ENCODE measurements at regions not wholly inside any gene's neighbourhood (a gene's known extent, or its start where the extent isn't known, plus 50 kb on each side); places are given as distances from the start of the nearest gene placed in this dataset.

- no peak for TF ChIP-seq POLR2A (IDR thresholded peaks at IDR 0.05)
- TF ChIP-seq, protein P1, sequence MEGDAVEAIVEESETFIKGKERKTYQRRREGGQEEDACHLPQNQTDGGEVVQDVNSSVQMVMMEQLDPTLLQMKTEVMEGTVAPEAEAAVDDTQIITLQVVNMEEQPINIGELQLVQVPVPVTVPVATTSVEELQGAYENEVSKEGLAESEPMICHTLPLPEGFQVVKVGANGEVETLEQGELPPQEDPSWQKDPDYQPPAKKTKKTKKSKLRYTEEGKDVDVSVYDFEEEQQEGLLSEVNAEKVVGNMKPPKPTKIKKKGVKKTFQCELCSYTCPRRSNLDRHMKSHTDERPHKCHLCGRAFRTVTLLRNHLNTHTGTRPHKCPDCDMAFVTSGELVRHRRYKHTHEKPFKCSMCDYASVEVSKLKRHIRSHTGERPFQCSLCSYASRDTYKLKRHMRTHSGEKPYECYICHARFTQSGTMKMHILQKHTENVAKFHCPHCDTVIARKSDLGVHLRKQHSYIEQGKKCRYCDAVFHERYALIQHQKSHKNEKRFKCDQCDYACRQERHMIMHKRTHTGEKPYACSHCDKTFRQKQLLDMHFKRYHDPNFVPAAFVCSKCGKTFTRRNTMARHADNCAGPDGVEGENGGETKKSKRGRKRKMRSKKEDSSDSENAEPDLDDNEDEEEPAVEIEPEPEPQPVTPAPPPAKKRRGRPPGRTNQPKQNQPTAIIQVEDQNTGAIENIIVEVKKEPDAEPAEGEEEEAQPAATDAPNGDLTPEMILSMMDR (IDR thresholded peaks at IDR 0.05) = no peak
- Histone ChIP-seq H3K27ac (no peak overlapping the region), H3K27me3 (peaks cover 0 to 4% (median 0%) of the 10 kb centered on the region in 9 donors), H3K36me3 (no peaks in the 10 kb centered on the region), H3K9me3 (peaks cover 0 to 8% (median 0%) of the 10 kb centered on the region in 12 donors), H3K4me3 (no peak overlapping the region), H3K4me1 (no peaks in the 10 kb centered on the region)
- DNase-seq (no peak), ATAC-seq (no peak)
- 77 to 79% (median 78%) methylated on average over 12 of the region's 12 CpGs for WGBS, 4 donors
- intact Hi-C loops (cut with DNase I) = no loop called here
These were observed 90.3 kb upstream of the SFMBT2 start for GRCh38 chr10:7501157-7501556.

GRCh38 chr10:7498111-7498510, 87.3 kb upstream of the SFMBT2 start:
- no peak for ATAC-seq
- DNase-seq = no peak
- H3K27me3 ChIP-seq = peaks cover 0 to 11% (median 0%) of the 10 kb centered on the region in 9 donors
- peaks cover 0 to 3% (median 0%) of the 10 kb centered on the region in 12 donors for H3K9me3 ChIP-seq
- H3K4me1 ChIP-seq = peaks cover 0 to 3% (median 0%) of the 10 kb centered on the region in 12 donors
- H3K36me3 ChIP-seq = no peaks in the 10 kb centered on the region
- WGBS, 4 donors = 95 to 98% (median 97%) methylated on average over 5 of the region's 5 CpGs
- no peak for TF ChIP-seq POLR2A (IDR thresholded peaks at IDR 0.05)
- TF ChIP-seq, protein P1 (IDR thresholded peaks at IDR 0.05) = no peak
- no peak overlapping the region for H3K4me3 ChIP-seq
- no peak overlapping the region for H3K27ac ChIP-seq
- intact Hi-C loops (cut with DNase I) = no loop called here

- H3K4me1 ChIP-seq = peaks cover 0 to 18% (median 2%) of the 10 kb centered on the region in 12 donors
- no peaks in the 10 kb centered on the region for H3K36me3 ChIP-seq
- intact Hi-C loops (cut with DNase I) = no loop called here
- peaks cover 0 to 3% (median 0%) of the 10 kb centered on the region in 12 donors for H3K9me3 ChIP-seq
- no peak for TF ChIP-seq POLR2A (IDR thresholded peaks at IDR 0.05)
- TF ChIP-seq, protein P1 (IDR thresholded peaks at IDR 0.05) = no peak
- 44 to 61% (median 59%) methylated on average over 2 of the region's 2 CpGs for WGBS, 4 donors
- H3K4me3 ChIP-seq = no peak overlapping the region
- no peak overlapping the region for H3K27ac ChIP-seq
- peaks cover 0 to 11% (median 0%) of the 10 kb centered on the region in 9 donors for H3K27me3 ChIP-seq
- ATAC-seq (peak in 2 of 4 donors; percentile 11 to 29), DNase-seq (no peak)
These were observed 83.2 kb upstream of the SFMBT2 start for GRCh38 chr10:7493996-7494395.

DNA sequence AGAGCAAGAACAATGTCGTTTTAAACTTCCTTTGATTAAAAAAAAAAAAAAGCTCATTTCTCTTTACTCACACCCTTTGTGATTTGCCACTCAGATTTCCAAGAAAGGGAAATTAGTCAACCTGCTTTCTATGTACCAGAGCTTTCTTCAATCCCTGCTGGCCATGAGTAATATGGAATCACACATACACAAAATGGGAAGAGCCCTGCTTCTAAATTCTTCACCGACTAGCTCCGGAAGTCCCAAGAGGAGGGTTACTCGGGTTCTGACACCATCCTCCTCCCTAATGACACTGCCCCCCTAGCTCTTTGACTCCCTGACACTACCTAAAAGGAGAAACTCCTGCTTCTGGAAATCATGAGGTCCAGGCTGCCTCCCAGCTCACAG, 81.8 kb upstream of the SFMBT2 start:
- 73 to 80% (median 78%) methylated on average over 4 of the region's 4 CpGs for WGBS, 4 donors
- Histone ChIP-seq H3K36me3 (no peaks in the 10 kb centered on the region), H3K9me3 (peaks cover 0 to 3% (median 0%) of the 10 kb centered on the region in 12 donors), H3K27ac (peak overlapping the region in 1 of 12 donors; percentile 18), H3K4me1 (peaks cover 0 to 32% (median 10%) of the 10 kb centered on the region in 12 donors), H3K4me3 (no peak overlapping the region), H3K27me3 (peaks cover 0 to 11% (median 0%) of the 10 kb centered on the region in 9 donors)
- TF ChIP-seq, protein P1 (IDR thresholded peaks at IDR 0.05) = no peak
- no peak for TF ChIP-seq POLR2A (IDR thresholded peaks at IDR 0.05)
- ATAC-seq = no peak
- no peak for DNase-seq
- intact Hi-C loops (cut with DNase I) = no loop called here

All from heart left ventricle (tissue), 16 donors.